HCT116 (cell line): ENCODE measurements at regions not wholly inside any gene's neighbourhood (a gene's known extent, or its start where the extent isn't known, plus 50 kb on each side); places are given as distances from the start of the nearest gene placed in this dataset.

Experiments used
- EZH2 ChIP-seq: fragments of 200-600 bp; sonication (generic); IDR thresholded peaks from 2 replicates; pipeline ENCODE4 v1.6.1; 2017; ENCODE audit warnings: antibody characterized with exemption, mixed run types
- FOSL1 ChIP-seq: IDR thresholded peaks from 2 replicates; pipeline ENCODE4 v1.6.1; 2012; ENCODE audit warnings: low read depth
- POLR2A ChIP-seq: IDR thresholded peaks from 2 replicates; pipeline ENCODE4 v1.7.0; 2011; ENCODE audit warnings: borderline replicate concordance; ENCODE audit not compliant: insufficient read depth, insufficient read length; ENCODE audit errors: extremely low read depth
- POLR2AphosphoS5 ChIP-seq: IDR thresholded peaks from 2 replicates; pipeline ENCODE4 v1.6.1; 2011; ENCODE audit warnings: mild to moderate bottlenecking, low read depth, low read length, moderate library complexity
- YY1 ChIP-seq: IDR thresholded peaks from 2 replicates; pipeline ENCODE4 v1.6.1; 2011; ENCODE audit warnings: low read length, low read depth, moderate library complexity, mild to moderate bottlenecking; ENCODE audit not compliant: insufficient replicate concordance; ENCODE audit errors: extremely low read depth
- ZFX ChIP-seq: fragments of 450-650 bp; IDR thresholded peaks from 2 replicates; pipeline ENCODE4 v1.6.1; 2017
- ZNF274 ChIP-seq: fragments of 200-500 bp; sonication (Bioruptor generic); IDR thresholded peaks from 2 replicates; pipeline ENCODE4 v1.6.1; 2014; ENCODE audit warnings: mild to moderate bottlenecking, low read depth, low read length, inconsistent platforms
- TF ChIP-seq, protein P1 (sequence below), 3 experiments: fragments of 200-600 bp in 1 of 3; sonication (generic) in 1 of 3; IDR thresholded peaks in 2 of 3; conservative IDR thresholded peaks in 1 of 3; 2 replicates each; pipeline ENCODE4 v1.5.1; 2012 to 2017; ENCODE audit warnings: low read depth in 2 of 3, low read length in 2 of 3, antibody characterized with exemption in 1 of 3, borderline replicate concordance in 1 of 3, control low read depth in 1 of 3, mild to moderate bottlenecking in 1 of 3, mixed read lengths in 1 of 3, mixed run types in 1 of 3, moderate library complexity in 1 of 3; ENCODE audit not compliant: insufficient read depth in 1 of 3
- TF ChIP-seq, protein P2 (sequence below): IDR thresholded peaks from 2 replicates; pipeline ENCODE4 v1.6.1; 2012; ENCODE audit warnings: low read depth

DNA sequence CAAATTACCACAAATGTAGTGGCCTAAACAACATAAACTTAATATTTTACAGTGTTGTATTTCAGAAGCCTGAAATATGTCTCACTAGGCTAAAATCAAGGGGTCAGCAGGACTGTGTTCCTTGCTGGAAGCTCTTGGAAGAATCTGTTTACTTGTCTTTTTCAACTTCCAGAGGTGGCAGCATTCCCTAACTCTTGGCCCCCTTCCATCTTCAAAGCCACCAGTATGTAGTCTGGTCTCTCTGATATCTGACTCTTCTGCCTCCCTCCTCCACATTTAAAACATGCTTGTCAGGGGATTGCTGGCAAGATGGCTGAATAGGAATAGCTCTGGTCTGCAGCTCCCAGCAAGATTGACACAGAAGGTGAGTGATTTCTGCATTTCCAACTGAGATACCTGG lies 567.5 kb downstream of the PLA2G4A start:
- no peak for TF ChIP-seq POLR2A
- no peak for TF ChIP-seq ZNF274
- TF ChIP-seq YY1, result no peak
- TF ChIP-seq, protein P1, sequence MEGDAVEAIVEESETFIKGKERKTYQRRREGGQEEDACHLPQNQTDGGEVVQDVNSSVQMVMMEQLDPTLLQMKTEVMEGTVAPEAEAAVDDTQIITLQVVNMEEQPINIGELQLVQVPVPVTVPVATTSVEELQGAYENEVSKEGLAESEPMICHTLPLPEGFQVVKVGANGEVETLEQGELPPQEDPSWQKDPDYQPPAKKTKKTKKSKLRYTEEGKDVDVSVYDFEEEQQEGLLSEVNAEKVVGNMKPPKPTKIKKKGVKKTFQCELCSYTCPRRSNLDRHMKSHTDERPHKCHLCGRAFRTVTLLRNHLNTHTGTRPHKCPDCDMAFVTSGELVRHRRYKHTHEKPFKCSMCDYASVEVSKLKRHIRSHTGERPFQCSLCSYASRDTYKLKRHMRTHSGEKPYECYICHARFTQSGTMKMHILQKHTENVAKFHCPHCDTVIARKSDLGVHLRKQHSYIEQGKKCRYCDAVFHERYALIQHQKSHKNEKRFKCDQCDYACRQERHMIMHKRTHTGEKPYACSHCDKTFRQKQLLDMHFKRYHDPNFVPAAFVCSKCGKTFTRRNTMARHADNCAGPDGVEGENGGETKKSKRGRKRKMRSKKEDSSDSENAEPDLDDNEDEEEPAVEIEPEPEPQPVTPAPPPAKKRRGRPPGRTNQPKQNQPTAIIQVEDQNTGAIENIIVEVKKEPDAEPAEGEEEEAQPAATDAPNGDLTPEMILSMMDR (IDR thresholded peaks at IDR 0.05 in 2 of 3, conservative IDR thresholded peaks at IDR 0.05 in 1 of 3; ENCODE audit: borderline replicate concordance in 1 of 3, insufficient read depth in 1 of 3, low read depth in 2 of 3, low read length in 2 of 3), result no peak
- TF ChIP-seq FOSL1, result no peak
- TF ChIP-seq, protein P2, sequence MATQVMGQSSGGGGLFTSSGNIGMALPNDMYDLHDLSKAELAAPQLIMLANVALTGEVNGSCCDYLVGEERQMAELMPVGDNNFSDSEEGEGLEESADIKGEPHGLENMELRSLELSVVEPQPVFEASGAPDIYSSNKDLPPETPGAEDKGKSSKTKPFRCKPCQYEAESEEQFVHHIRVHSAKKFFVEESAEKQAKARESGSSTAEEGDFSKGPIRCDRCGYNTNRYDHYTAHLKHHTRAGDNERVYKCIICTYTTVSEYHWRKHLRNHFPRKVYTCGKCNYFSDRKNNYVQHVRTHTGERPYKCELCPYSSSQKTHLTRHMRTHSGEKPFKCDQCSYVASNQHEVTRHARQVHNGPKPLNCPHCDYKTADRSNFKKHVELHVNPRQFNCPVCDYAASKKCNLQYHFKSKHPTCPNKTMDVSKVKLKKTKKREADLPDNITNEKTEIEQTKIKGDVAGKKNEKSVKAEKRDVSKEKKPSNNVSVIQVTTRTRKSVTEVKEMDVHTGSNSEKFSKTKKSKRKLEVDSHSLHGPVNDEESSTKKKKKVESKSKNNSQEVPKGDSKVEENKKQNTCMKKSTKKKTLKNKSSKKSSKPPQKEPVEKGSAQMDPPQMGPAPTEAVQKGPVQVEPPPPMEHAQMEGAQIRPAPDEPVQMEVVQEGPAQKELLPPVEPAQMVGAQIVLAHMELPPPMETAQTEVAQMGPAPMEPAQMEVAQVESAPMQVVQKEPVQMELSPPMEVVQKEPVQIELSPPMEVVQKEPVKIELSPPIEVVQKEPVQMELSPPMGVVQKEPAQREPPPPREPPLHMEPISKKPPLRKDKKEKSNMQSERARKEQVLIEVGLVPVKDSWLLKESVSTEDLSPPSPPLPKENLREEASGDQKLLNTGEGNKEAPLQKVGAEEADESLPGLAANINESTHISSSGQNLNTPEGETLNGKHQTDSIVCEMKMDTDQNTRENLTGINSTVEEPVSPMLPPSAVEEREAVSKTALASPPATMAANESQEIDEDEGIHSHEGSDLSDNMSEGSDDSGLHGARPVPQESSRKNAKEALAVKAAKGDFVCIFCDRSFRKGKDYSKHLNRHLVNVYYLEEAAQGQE, result no peak
- TF ChIP-seq ZFX, result no peak
- no peak for TF ChIP-seq EZH2
- no peak for TF ChIP-seq POLR2AphosphoS5
